ENCODE measurements at regions not wholly inside any gene's neighbourhood (a gene's known extent, or its start where the extent isn't known, plus 50 kb on each side); places are given as distances from the start of the nearest gene placed in this dataset.

- Histone ChIP-seq H3K79me1 (replicated peaks; ENCODE audit: low read length, poor library complexity, severe bottlenecking) (no peaks in the 10 kb centered on the region), H2AK5ac (ENCODE audit: low read length, severe bottlenecking) (no peak overlapping the region), H3K9ac (ENCODE audit: low read length) (no peak overlapping the region), H2BK5ac (ENCODE audit: low read depth, low read length, poor library complexity, severe bottlenecking) (no peak overlapping the region), H3K27me3 (ENCODE audit: control insufficient read depth in 1 of 2, insufficient read depth in 1 of 2, low read length in 2 of 2) (no peaks in the 10 kb centered on the region), H4K91ac (ENCODE audit: low read length) (no peak overlapping the region), H2AFZ (ENCODE audit: low read depth, low read length) (no peak overlapping the region), H2BK12ac (ENCODE audit: low read length in 2 of 2) (no peak overlapping the region), H3K4me1 (ENCODE audit: control insufficient read depth, insufficient read depth, low read depth, low read length) (no peaks in the 10 kb centered on the region), H3K14ac (ENCODE audit: low read length in 2 of 2) (no peak overlapping the region), H2BK120ac (ENCODE audit: low read depth, low read length) (no peak overlapping the region), H3K9me3 (ENCODE audit: control insufficient read depth, low read length) (peaks cover 6% of the 10 kb centered on the region), H3K4me2 (ENCODE audit: low read length, poor library complexity, severe bottlenecking) (no peak overlapping the region), H3K23ac (ENCODE audit: low read length in 2 of 2) (no peak overlapping the region), H3K18ac (ENCODE audit: low read depth in 1 of 2, low read length in 2 of 2) (no peak overlapping the region), H3K4ac (ENCODE audit: low read depth in 1 of 2, low read length in 2 of 2) (no peak overlapping the region), H3K27ac (ENCODE audit: low read length, poor library complexity, severe bottlenecking) (no peak overlapping the region), H3K36me3 (ENCODE audit: control insufficient read depth in 1 of 2, insufficient read depth in 2 of 2, low read depth in 1 of 2, low read length in 2 of 2) (no peaks in the 10 kb centered on the region), H4K8ac (ENCODE audit: low read length) (no peak overlapping the region), H3K4me3 (ENCODE audit: insufficient read depth in 1 of 2, low read depth in 1 of 2, low read length in 2 of 2) (no peak overlapping the region), H2BK15ac (ENCODE audit: low read depth, poor library complexity, severe bottlenecking) (no peak overlapping the region)
- no peak for DNase-seq
- WGBS: no CpG with 5 or more reads among the region's 4 CpGs
These were observed 413.8 kb downstream of the FBXO15 start for GRCh38 chr18:73733806-73734314.

- Histone ChIP-seq H3K4me3 (ENCODE audit: insufficient read depth in 1 of 2, low read depth in 1 of 2, low read length in 2 of 2) (no peak overlapping the region), H2AFZ (ENCODE audit: low read depth, low read length) (no peak overlapping the region), H2BK15ac (ENCODE audit: low read depth, poor library complexity, severe bottlenecking) (no peak overlapping the region), H3K79me1 (replicated peaks; ENCODE audit: low read length, poor library complexity, severe bottlenecking) (no peaks in the 10 kb centered on the region), H2BK12ac (ENCODE audit: low read length in 2 of 2) (no peak overlapping the region), H4K8ac (ENCODE audit: low read length) (no peak overlapping the region), H3K4me1 (ENCODE audit: control insufficient read depth, insufficient read depth, low read depth, low read length) (no peaks in the 10 kb centered on the region), H3K14ac (ENCODE audit: low read length in 2 of 2) (no peak overlapping the region), H4K91ac (ENCODE audit: low read length) (no peak overlapping the region), H3K23ac (ENCODE audit: low read length in 2 of 2) (no peak overlapping the region), H3K27me3 (ENCODE audit: control insufficient read depth in 1 of 2, insufficient read depth in 1 of 2, low read length in 2 of 2) (no peaks in the 10 kb centered on the region), H3K36me3 (ENCODE audit: control insufficient read depth in 1 of 2, insufficient read depth in 2 of 2, low read depth in 1 of 2, low read length in 2 of 2) (no peaks in the 10 kb centered on the region), H3K18ac (ENCODE audit: low read depth in 1 of 2, low read length in 2 of 2) (no peak overlapping the region), H2BK120ac (ENCODE audit: low read depth, low read length) (no peak overlapping the region), H3K9me3 (ENCODE audit: control insufficient read depth, low read length) (peaks cover 6% of the 10 kb centered on the region), H3K4me2 (ENCODE audit: low read length, poor library complexity, severe bottlenecking) (no peak overlapping the region), H2AK5ac (ENCODE audit: low read length, severe bottlenecking) (no peak overlapping the region), H3K9ac (ENCODE audit: low read length) (no peak overlapping the region), H3K27ac (ENCODE audit: low read length, poor library complexity, severe bottlenecking) (no peak overlapping the region), H2BK5ac (ENCODE audit: low read depth, low read length, poor library complexity, severe bottlenecking) (no peak overlapping the region), H3K4ac (ENCODE audit: low read depth in 1 of 2, low read length in 2 of 2) (no peak overlapping the region)
- WGBS: 96% methylated on average over 3 of the region's 4 CpGs
- DNase-seq: no peak
These were observed 414.3 kb downstream of the FBXO15 start for GRCh38 chr18:73733376-73733775.

DNA sequence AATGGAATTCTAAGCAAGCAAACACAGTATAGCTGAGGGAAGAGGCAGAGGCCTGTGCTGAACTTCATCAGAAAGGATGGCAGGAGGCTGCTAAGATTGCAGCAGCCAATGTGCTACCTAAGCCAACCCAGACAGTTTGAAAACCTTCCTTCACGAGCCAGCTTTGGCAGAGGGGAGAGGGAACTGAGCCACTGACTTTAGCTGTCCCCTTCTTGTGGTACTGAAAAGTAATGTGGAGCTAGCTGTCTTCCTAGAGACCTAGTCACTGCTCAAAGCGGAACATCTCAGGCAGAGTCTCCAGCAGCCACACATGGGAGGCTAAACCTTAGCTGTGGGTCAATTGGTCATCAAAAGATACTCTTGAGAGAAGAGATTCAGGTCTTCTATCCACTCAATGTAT lies 419.0 kb downstream of the FBXO15 start:
- Histone ChIP-seq H3K4me1 (ENCODE audit: control insufficient read depth, insufficient read depth, low read depth, low read length) (no peaks in the 10 kb centered on the region), H2BK5ac (ENCODE audit: low read depth, low read length, poor library complexity, severe bottlenecking) (no peak overlapping the region), H3K27me3 (ENCODE audit: control insufficient read depth in 1 of 2, insufficient read depth in 1 of 2, low read length in 2 of 2) (no peaks in the 10 kb centered on the region), H3K4me3 (ENCODE audit: insufficient read depth in 1 of 2, low read depth in 1 of 2, low read length in 2 of 2) (no peak overlapping the region), H3K79me1 (replicated peaks; ENCODE audit: low read length, poor library complexity, severe bottlenecking) (no peaks in the 10 kb centered on the region), H3K9me3 (ENCODE audit: control insufficient read depth, low read length) (peaks cover 6% of the 10 kb centered on the region), H2AFZ (ENCODE audit: low read depth, low read length) (no peak overlapping the region), H3K36me3 (ENCODE audit: control insufficient read depth in 1 of 2, insufficient read depth in 2 of 2, low read depth in 1 of 2, low read length in 2 of 2) (no peaks in the 10 kb centered on the region), H3K14ac (ENCODE audit: low read length in 2 of 2) (no peak overlapping the region), H3K4me2 (ENCODE audit: low read length, poor library complexity, severe bottlenecking) (no peak overlapping the region), H2BK120ac (ENCODE audit: low read depth, low read length) (no peak overlapping the region), H3K18ac (ENCODE audit: low read depth in 1 of 2, low read length in 2 of 2) (no peak overlapping the region), H3K23ac (ENCODE audit: low read length in 2 of 2) (no peak overlapping the region), H3K4ac (ENCODE audit: low read depth in 1 of 2, low read length in 2 of 2) (no peak overlapping the region), H4K8ac (ENCODE audit: low read length) (no peak overlapping the region), H2BK12ac (ENCODE audit: low read length in 2 of 2) (no peak overlapping the region), H3K9ac (ENCODE audit: low read length) (no peak overlapping the region), H2BK15ac (ENCODE audit: low read depth, poor library complexity, severe bottlenecking) (no peak overlapping the region), H3K27ac (ENCODE audit: low read length, poor library complexity, severe bottlenecking) (no peak overlapping the region), H4K91ac (ENCODE audit: low read length) (no peak overlapping the region), H2AK5ac (ENCODE audit: low read length, severe bottlenecking) (no peak overlapping the region)
- 56% methylated on average over 2 of the region's 2 CpGs for WGBS
- no peak for DNase-seq

- Histone ChIP-seq H3K18ac (ENCODE audit: low read depth in 1 of 2, low read length in 2 of 2) (no peak overlapping the region), H4K91ac (ENCODE audit: low read length) (no peak overlapping the region), H4K8ac (ENCODE audit: low read length) (no peak overlapping the region), H3K4me2 (ENCODE audit: low read length, poor library complexity, severe bottlenecking) (no peak overlapping the region), H2AFZ (ENCODE audit: low read depth, low read length) (no peak overlapping the region), H3K4ac (ENCODE audit: low read depth in 1 of 2, low read length in 2 of 2) (no peak overlapping the region), H2BK12ac (ENCODE audit: low read length in 2 of 2) (no peak overlapping the region), H3K23ac (ENCODE audit: low read length in 2 of 2) (no peak overlapping the region), H3K9me3 (ENCODE audit: control insufficient read depth, low read length) (peaks cover 9% of the 10 kb centered on the region), H3K4me3 (ENCODE audit: insufficient read depth in 1 of 2, low read depth in 1 of 2, low read length in 2 of 2) (no peak overlapping the region), H3K14ac (ENCODE audit: low read length in 2 of 2) (no peak overlapping the region), H2AK5ac (ENCODE audit: low read length, severe bottlenecking) (no peak overlapping the region), H2BK5ac (ENCODE audit: low read depth, low read length, poor library complexity, severe bottlenecking) (no peak overlapping the region), H3K27me3 (ENCODE audit: control insufficient read depth in 1 of 2, insufficient read depth in 1 of 2, low read length in 2 of 2) (no peaks in the 10 kb centered on the region), H2BK15ac (ENCODE audit: low read depth, poor library complexity, severe bottlenecking) (no peak overlapping the region), H3K9ac (ENCODE audit: low read length) (no peak overlapping the region), H2BK120ac (ENCODE audit: low read depth, low read length) (no peak overlapping the region), H3K4me1 (ENCODE audit: control insufficient read depth, insufficient read depth, low read depth, low read length) (no peaks in the 10 kb centered on the region), H3K36me3 (ENCODE audit: control insufficient read depth in 1 of 2, insufficient read depth in 2 of 2, low read depth in 1 of 2, low read length in 2 of 2) (no peaks in the 10 kb centered on the region), H3K79me1 (replicated peaks; ENCODE audit: low read length, poor library complexity, severe bottlenecking) (no peaks in the 10 kb centered on the region), H3K27ac (ENCODE audit: low read length, poor library complexity, severe bottlenecking) (no peak overlapping the region)
- DNase-seq: no peak
These were observed 422.7 kb downstream of the FBXO15 start for GRCh38 chr18:73724958-73725357.
